OCI-LY3 (cell line): ENCODE measurements at regions not wholly inside any gene's neighbourhood (a gene's known extent, or its start where the extent isn't known, plus 50 kb on each side); places are given as distances from the start of the nearest gene placed in this dataset.

Experiments
- H2AFZ ChIP-seq: fragments of 200-600, 300-600 bp; shearing (Covaris generic); 2 replicates; pipeline ENCODE4 v1.6.0; 2014; ENCODE audit warnings: antibody characterized with exemption, low read depth, low read length
- H3K27ac ChIP-seq: fragments of 200-600, 300-600 bp; sonication (generic); 2 replicates; pipeline ENCODE4 v1.5.1; 2014; ENCODE audit warnings: mild to moderate bottlenecking, low read length, moderate library complexity, mixed read lengths
- H3K27me3 ChIP-seq: fragments of 200-600, 300-600 bp; sonication (generic); 2 replicates; pipeline ENCODE4 v1.6.1; 2014; ENCODE audit warnings: low read depth, low read length, mixed read lengths
- H3K36me3 ChIP-seq: fragments of 200-600, 300-600 bp; sonication (generic); replicated peaks from 2 replicates; pipeline ENCODE3; 2014; ENCODE audit warnings: low read depth, low read length, mixed read lengths
- H3K4me1 ChIP-seq: fragments of 300-600, 200-600 bp; sonication (generic); 2 replicates; pipeline ENCODE4 v1.6.1; 2014; ENCODE audit warnings: low read length, mixed read lengths
- H3K4me2 ChIP-seq: fragments of 200-600, 300-600 bp; sonication (generic); 2 replicates; pipeline ENCODE4 v1.6.1; 2014; ENCODE audit warnings: low read length, mixed read lengths
- H3K4me3 ChIP-seq: fragments of 300-600, 200-600 bp; sonication (generic); 2 replicates; pipeline ENCODE4 v1.5.1; 2014; ENCODE audit warnings: antibody characterized with exemption, mild to moderate bottlenecking, low read length, moderate library complexity
- H3K79me2 ChIP-seq: fragments of 300-600, 200-600 bp; shearing (Covaris generic); 2 replicates; pipeline ENCODE4 v1.6.1; 2014; ENCODE audit warnings: mild to moderate bottlenecking, low read length, mixed read lengths
- H3K9ac ChIP-seq: fragments of 300-600, 200-600 bp; shearing (Covaris generic); 2 replicates; pipeline ENCODE4 v1.6.0; 2014; ENCODE audit warnings: mild to moderate bottlenecking, low read length, moderate library complexity
- H3K9me3 ChIP-seq: fragments of 200-600, 300-600 bp; shearing (Covaris generic); 2 replicates; pipeline ENCODE4 v1.6.1; 2014; ENCODE audit warnings: low read length, mixed read lengths; ENCODE audit not compliant: insufficient read depth
- H4K20me1 ChIP-seq: fragments of 200-600, 300-600 bp; sonication (generic); 2 replicates; pipeline ENCODE4 v1.6.1; 2016; ENCODE audit warnings: low read length, mixed read lengths; ENCODE audit not compliant: insufficient read depth
- CTCF ChIP-seq: fragments of 200-600, 300-600 bp; sonication (generic); IDR thresholded peaks from 2 replicates; pipeline ENCODE4 v1.5.1; 2014; ENCODE audit warnings: antibody characterized with exemption, low read length, low read depth
- EZH2phosphoT487 ChIP-seq: fragments of 200-600 bp; shearing (Covaris generic); IDR thresholded peaks from 2 replicates; pipeline ENCODE4 v1.6.1; 2018; ENCODE audit warnings: antibody characterized with exemption, mixed run types, low read depth

GRCh38 chr14:65282896-65283253 lies 129.7 kb upstream of the FUT8 start:
- Histone ChIP-seq H3K27me3 (peaks cover 13% of the 10 kb centered on the region), H3K9ac (0 out of 2 replicates have a peak overlapping the region, but pooled peaks have one; percentile 15), H2AFZ (peak overlapping the region; percentile 94), H3K27ac (no peak overlapping the region), H3K4me3 (peak overlapping the region; percentile 74), H3K4me2 (peak overlapping the region; percentile 86), H3K4me1 (peaks cover 23% of the 10 kb centered on the region), H3K79me2 (no peaks in the 10 kb centered on the region), H3K9me3 (no peaks in the 10 kb centered on the region), H3K36me3 (no peaks in the 10 kb centered on the region), H4K20me1 (no peaks in the 10 kb centered on the region)
- no peak for TF ChIP-seq CTCF
- no peak for TF ChIP-seq EZH2phosphoT487

GRCh38 chr14:65286443-65286842 lies 126.1 kb upstream of the FUT8 start:
- H3K79me2 ChIP-seq = no peaks in the 10 kb centered on the region
- H3K4me3 ChIP-seq = no peak overlapping the region
- H4K20me1 ChIP-seq = no peaks in the 10 kb centered on the region
- H3K4me1 ChIP-seq = peaks cover 23% of the 10 kb centered on the region
- no peaks in the 10 kb centered on the region for H3K36me3 ChIP-seq
- no peaks in the 10 kb centered on the region for H3K9me3 ChIP-seq
- no peak overlapping the region for H3K9ac ChIP-seq
- peaks cover 15% of the 10 kb centered on the region for H3K27me3 ChIP-seq
- H2AFZ ChIP-seq = no peak overlapping the region
- no peak overlapping the region for H3K4me2 ChIP-seq
- TF ChIP-seq CTCF (peak; percentile 45), EZH2phosphoT487 (no peak)
- no peak overlapping the region for H3K27ac ChIP-seq

- H2AFZ ChIP-seq = peak overlapping the region; percentile 46; the same call in 1 of the 2 replicates
- no peaks in the 10 kb centered on the region for H3K9me3 ChIP-seq
- TF ChIP-seq CTCF (no peak), EZH2phosphoT487 (no peak)
- no peaks in the 10 kb centered on the region for H3K79me2 ChIP-seq
- no peak overlapping the region for H3K4me3 ChIP-seq
- H3K4me2 ChIP-seq = peak overlapping the region; percentile 17; the same call in 1 of the 2 replicates
- peaks cover 15% of the 10 kb centered on the region for H3K27me3 ChIP-seq
- no peaks in the 10 kb centered on the region for H4K20me1 ChIP-seq
- H3K9ac ChIP-seq = no peak overlapping the region
- no peaks in the 10 kb centered on the region for H3K36me3 ChIP-seq
- peaks cover 14% of the 10 kb centered on the region for H3K4me1 ChIP-seq
- no peak overlapping the region for H3K27ac ChIP-seq
Measured at GRCh38 chr14:65287264-65288131, 125.0 kb upstream of the FUT8 start.

- Histone ChIP-seq H4K20me1 (no peaks in the 10 kb centered on the region), H3K27ac (no peak overlapping the region), H2AFZ (no peak overlapping the region), H3K9ac (no peak overlapping the region), H3K9me3 (no peaks in the 10 kb centered on the region), H3K79me2 (no peaks in the 10 kb centered on the region), H3K27me3 (peaks cover 11% of the 10 kb centered on the region), H3K4me3 (no peak overlapping the region), H3K4me1 (peaks cover 8% of the 10 kb centered on the region), H3K4me2 (no peak overlapping the region), H3K36me3 (no peaks in the 10 kb centered on the region)
- no peak for TF ChIP-seq EZH2phosphoT487
- TF ChIP-seq CTCF = no peak
Measured at GRCh38 chr14:65290830-65291229, 121.7 kb upstream of the FUT8 start.
